ENCODE measurements at regions not wholly inside any gene's neighbourhood (a gene's known extent, or its start where the extent isn't known, plus 50 kb on each side); places are given as distances from the start of the nearest gene placed in this dataset.
"Not testable (repeated sequence)": the region's sequence is repeated elsewhere in the genome, so short reads cannot be mapped to it uniquely, and the experiment has no call there.

GRCh38 chr6:13874191-13874549 lies 50.6 kb upstream of the RNF182 start:
- intact Hi-C loops (cut with DNase I), result no loop called here
- DNase-seq, result no peak

DNA sequence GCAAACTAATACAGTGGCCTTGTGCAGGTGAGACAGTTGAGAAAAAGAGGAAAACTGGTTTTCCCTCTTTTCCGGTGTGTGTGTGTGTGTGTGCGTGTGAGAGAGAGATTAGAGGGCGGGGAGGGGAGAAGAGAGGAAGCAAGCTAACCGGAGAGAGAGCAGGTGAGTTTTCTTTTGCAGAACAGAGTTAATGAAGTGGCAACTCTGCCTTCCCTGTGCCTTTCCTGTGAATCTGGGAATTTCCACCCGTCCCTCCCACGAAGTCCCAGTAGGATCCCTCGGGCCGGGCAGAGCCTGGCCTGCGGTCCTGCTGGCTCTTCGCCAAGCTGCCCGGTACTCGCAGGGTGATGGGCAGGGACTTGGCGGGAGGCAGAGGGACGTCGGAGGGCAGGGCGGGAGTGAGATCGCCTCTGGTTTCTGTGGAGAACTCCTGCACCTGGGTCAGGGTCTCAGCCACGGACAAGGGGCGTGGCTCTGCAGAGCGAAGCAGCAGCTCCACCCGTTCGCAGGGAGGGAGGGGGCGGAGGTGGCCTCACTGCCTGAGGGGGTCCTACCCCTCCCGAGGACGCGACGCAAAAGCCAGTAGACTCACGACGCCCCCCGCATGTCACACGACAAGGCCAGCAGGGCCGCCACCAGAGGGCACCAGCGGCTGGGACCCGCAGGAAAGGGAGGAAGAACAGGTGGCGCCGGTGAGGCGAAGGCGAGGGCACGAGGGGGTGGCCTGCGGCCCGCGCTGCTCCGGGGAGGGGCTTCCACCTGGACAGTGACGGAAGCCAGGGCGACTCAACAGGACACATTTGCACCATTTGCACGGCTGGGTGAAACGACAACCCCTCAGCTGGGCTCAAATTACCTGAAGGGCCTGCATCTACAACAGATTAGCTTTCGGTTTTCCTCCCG lies 51.2 kb upstream of the RNF182 start:
- peak in 9 of 10 donors; percentile 33 to 92 (median 54) for DNase-seq
- intact Hi-C loops (cut with DNase I), result no loop called here

DNA sequence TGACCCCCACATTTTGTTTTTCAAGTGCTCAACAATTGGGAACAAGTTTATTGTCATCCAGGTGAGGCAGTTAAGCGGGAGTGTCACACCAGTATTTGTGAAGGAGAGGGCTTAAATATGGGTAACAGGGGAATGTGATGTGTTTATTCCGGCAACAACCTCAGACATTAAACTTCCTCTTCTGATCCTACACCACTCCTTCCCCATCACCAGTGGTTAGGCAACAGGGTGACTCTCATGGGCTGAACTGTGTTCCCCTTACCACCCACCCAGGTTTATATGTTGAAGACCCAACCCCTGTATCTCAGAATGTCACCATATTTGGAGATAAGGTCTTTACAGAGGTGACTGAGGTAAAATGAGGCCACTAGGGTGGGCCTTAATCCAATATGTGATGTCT lies 52.1 kb upstream of the RNF182 start:
- no peak for DNase-seq
- intact Hi-C loops (cut with DNase I), result no loop called here

GRCh38 chr6:13872006-13872405 lies 52.7 kb upstream of the RNF182 start:
- peak in 1 of 10 donors; percentile 76 for DNase-seq
- intact Hi-C loops (cut with DNase I), result not testable (repeated sequence)

- DNase-seq, result no peak
- intact Hi-C loops (cut with DNase I), result no loop called here
Measured at GRCh38 chr6:13870214-13870830, 54.4 kb upstream of the RNF182 start.

GRCh38 chr6:13868236-13868635 lies 53.9 kb upstream of the MCUR1 start:
- intact Hi-C loops (cut with DNase I), result no loop called here
- DNase-seq, result no peak

DNA sequence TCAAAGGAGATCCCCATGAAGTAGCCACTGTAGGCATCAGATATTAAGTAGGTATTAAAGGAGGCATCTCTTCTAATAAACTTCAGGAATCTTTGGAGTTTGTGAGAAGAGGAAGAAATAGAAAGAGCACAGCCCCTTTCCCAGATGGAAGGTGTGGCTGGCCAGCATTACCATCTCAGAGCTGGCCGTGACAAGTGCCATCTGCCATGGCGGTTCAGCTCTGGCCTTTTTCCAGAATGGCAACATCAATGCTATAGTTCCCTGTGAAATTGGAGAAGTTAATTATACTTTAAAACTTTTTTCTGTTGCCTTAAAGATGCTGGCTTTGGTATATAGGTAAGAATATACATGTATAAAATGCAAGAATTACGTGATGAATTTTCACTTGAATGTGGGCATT lies 51.9 kb upstream of the MCUR1 start:
- peak in 1 of 10 donors; percentile 47 for DNase-seq
- intact Hi-C loops (cut with DNase I), result no loop called here

DNA sequence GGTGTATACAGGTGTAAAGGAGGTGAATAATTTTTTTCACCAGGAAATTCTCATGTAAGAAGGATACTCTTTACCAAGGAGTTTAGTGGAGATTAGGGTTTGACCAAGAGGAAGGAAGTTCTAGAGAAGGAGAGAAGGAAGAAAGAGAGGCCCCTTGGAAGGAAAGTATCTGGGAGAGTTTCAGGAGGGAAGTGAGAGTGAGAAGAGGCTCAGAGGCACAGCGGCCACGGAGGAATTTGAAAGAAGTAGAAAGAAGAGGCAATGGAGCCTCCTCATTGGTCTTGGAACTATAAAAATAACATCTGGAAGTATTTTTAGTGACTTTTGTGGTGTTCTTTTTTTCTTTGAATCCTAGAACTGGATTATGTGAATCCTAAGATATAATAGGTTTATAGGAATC lies 50.8 kb upstream of the MCUR1 start:
- no peak for DNase-seq
- intact Hi-C loops (cut with DNase I), result no loop called here

GRCh38 chr6:13864669-13865068 lies 50.3 kb upstream of the MCUR1 start:
- DNase-seq; intact Hi-C loops (cut with DNase I): not testable (repeated sequence)
